ENCODE measurements at regions not wholly inside any gene's neighbourhood (a gene's known extent, or its start where the extent isn't known, plus 50 kb on each side); places are given as distances from the start of the nearest gene placed in this dataset.
A peak's percentile ranks its signal among the peaks of the same experiment; 100 is the strongest.

- DNase-seq (ENCODE audit: low spot score) = no peak
- intact Hi-C loops (cut with DNase I) = no loop called here
Measured at GRCh38 chr9:18238752-18239447, 235.1 kb upstream of the ADAMTSL1 start.

GRCh38 chr9:18240213-18240612 lies 233.7 kb upstream of the ADAMTSL1 start:
- intact Hi-C loops (cut with DNase I) = no loop called here
- DNase-seq (ENCODE audit: low spot score) = no peak

GRCh38 chr9:18245911-18246310 lies 228.0 kb upstream of the ADAMTSL1 start:
- DNase-seq (ENCODE audit: low spot score) = no peak
- intact Hi-C loops (cut with DNase I) = no loop called here

GRCh38 chr9:18250053-18250452 lies 223.9 kb upstream of the ADAMTSL1 start:
- intact Hi-C loops (cut with DNase I) = loop anchor here (10.0 kb wide), 1 partner anchor 925 kb away; no protein-coding TSS in a partner anchor
- DNase-seq (ENCODE audit: low spot score) = no peak

- intact Hi-C loops (cut with DNase I) = loop anchor here (2.0 to 10.0 kb wide), 2 partner anchors 189 to 921 kb away; no protein-coding TSS in a partner anchor
- no peak for DNase-seq (ENCODE audit: low spot score)
Measured at GRCh38 chr9:18253950-18254349, 220.0 kb upstream of the ADAMTSL1 start.

GRCh38 chr9:18255158-18255629 lies 218.8 kb upstream of the ADAMTSL1 start:
- peak; percentile 81 for DNase-seq (ENCODE audit: low spot score)
- intact Hi-C loops (cut with DNase I) = loop anchor here (2.0 to 10.0 kb wide), 6 partner anchors 188 to 920 kb away; no protein-coding TSS in a partner anchor

- no peak for DNase-seq (ENCODE audit: low spot score)
- intact Hi-C loops (cut with DNase I) = loop anchor here (2.0 to 10.0 kb wide), 6 partner anchors 187 to 919 kb away; no protein-coding TSS in a partner anchor
Measured at GRCh38 chr9:18255747-18256146, 218.2 kb upstream of the ADAMTSL1 start.

- no peak for DNase-seq (ENCODE audit: low spot score)
- intact Hi-C loops (cut with DNase I) = loop anchor here (5.0 to 10.0 kb wide), 5 partner anchors 201 to 918 kb away; no protein-coding TSS in a partner anchor
Measured at GRCh38 chr9:18256568-18256967, 217.4 kb upstream of the ADAMTSL1 start.

- intact Hi-C loops (cut with DNase I) = no loop called here
Measured at GRCh38 chr9:18260521-18260920, 213.4 kb upstream of the ADAMTSL1 start.

GRCh38 chr9:18261181-18261580 lies 212.8 kb upstream of the ADAMTSL1 start:
- no peak for DNase-seq (ENCODE audit: low spot score)
- intact Hi-C loops (cut with DNase I) = no loop called here

More at GRCh38 chr9:18260521-18260920, 213.4 kb upstream of the ADAMTSL1 start:
- no peak for DNase-seq (ENCODE audit: low spot score)

- intact Hi-C loops (cut with DNase I) = no loop called here
- DNase-seq (ENCODE audit: low spot score) = no peak
Measured at GRCh38 chr9:18263377-18263776, 210.6 kb upstream of the ADAMTSL1 start.

- DNase-seq (ENCODE audit: low spot score) = no peak
- intact Hi-C loops (cut with DNase I) = no loop called here
Measured at GRCh38 chr9:18268381-18268780, 205.6 kb upstream of the ADAMTSL1 start.

GRCh38 chr9:18269561-18269960 lies 204.4 kb upstream of the ADAMTSL1 start:
- no peak for DNase-seq (ENCODE audit: low spot score)
- intact Hi-C loops (cut with DNase I) = no loop called here

- no peak for DNase-seq (ENCODE audit: low spot score)
- intact Hi-C loops (cut with DNase I) = no loop called here
Measured at GRCh38 chr9:18274693-18275092, 199.3 kb upstream of the ADAMTSL1 start.

- intact Hi-C loops (cut with DNase I) = no loop called here
Measured at GRCh38 chr9:18275313-18275990, 198.5 kb upstream of the ADAMTSL1 start.

GRCh38 chr9:18281291-18281690 lies 192.7 kb upstream of the ADAMTSL1 start:
- intact Hi-C loops (cut with DNase I) = no loop called here
- no peak for DNase-seq (ENCODE audit: low spot score)

More at GRCh38 chr9:18275313-18275990, 198.5 kb upstream of the ADAMTSL1 start:
- DNase-seq (ENCODE audit: low spot score) = no peak

GRCh38 chr9:18294229-18294628 lies 179.7 kb upstream of the ADAMTSL1 start:
- no peak for DNase-seq (ENCODE audit: low spot score)
- intact Hi-C loops (cut with DNase I) = no loop called here

- DNase-seq (ENCODE audit: low spot score) = no peak
- intact Hi-C loops (cut with DNase I) = no loop called here
Measured at GRCh38 chr9:18296702-18297055, 177.3 kb upstream of the ADAMTSL1 start.

GRCh38 chr9:18297056-18297841 lies 176.7 kb upstream of the ADAMTSL1 start:
- DNase-seq (ENCODE audit: low spot score) = no peak
- intact Hi-C loops (cut with DNase I) = no loop called here

- intact Hi-C loops (cut with DNase I) = no loop called here
- no peak for DNase-seq (ENCODE audit: low spot score)
Measured at GRCh38 chr9:18299449-18299848, 174.5 kb upstream of the ADAMTSL1 start.

Data from cardiac septum (tissue), 1 donor.